GM12874 (cell line): ENCODE measurements at regions not wholly inside any gene's neighbourhood (a gene's known extent, or its start where the extent isn't known, plus 50 kb on each side); places are given as distances from the start of the nearest gene placed in this dataset.

ENCODE experiments used
- CTCF ChIP-seq: IDR thresholded peaks from 2 replicates; pipeline ENCODE4 v1.5.1; 2011; ENCODE audit warnings: low read depth, mild to moderate bottlenecking, control low read depth, low read length, moderate library complexity; ENCODE audit not compliant: insufficient read depth

DNA sequence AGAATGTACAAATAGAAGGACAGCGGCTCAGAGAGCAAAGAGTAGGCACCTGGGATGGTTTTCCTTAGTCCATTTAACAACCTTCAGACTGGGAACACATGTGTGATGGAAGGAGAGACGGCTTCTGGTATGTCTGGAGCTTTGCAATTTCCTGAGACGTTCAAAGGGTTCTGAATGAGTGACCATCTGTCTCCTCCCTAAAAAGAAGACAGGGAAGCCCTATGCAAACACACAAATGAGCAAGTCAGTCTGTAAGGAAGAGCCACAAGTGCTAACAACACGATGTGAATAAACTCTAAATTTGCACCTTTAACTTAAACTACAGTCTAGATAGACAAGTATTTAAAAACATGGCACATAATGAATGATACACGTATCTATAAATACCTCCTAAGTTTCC lies 391.0 kb downstream of the ICE1 start:
- no peak for TF ChIP-seq CTCF

GRCh38 chr5:5810461-5810860 lies 388.0 kb downstream of the ICE1 start:
- no peak for TF ChIP-seq CTCF

DNA sequence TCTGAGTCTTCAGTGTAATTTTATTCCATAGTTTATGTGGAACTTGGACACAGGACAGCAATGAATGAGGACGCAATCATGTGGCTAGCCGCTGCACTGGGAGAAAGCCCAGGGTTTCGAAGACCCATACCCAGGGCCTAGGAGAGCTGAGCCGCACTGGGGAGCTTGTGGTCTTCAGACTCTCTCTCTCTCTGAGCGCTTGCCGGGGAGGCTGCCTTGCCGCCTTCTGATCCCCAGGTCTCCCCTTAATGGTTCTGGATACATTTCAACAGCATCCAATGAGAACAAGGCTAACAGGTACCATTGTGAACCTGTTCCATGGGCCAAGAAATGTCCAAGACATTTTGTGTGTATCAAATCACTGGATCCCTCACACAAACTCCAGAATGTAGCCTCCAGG lies 383.4 kb downstream of the ICE1 start:
- TF ChIP-seq CTCF: no peak

GRCh38 chr5:5804478-5805233 lies 382.2 kb downstream of the ICE1 start:
- no peak for TF ChIP-seq CTCF

DNA sequence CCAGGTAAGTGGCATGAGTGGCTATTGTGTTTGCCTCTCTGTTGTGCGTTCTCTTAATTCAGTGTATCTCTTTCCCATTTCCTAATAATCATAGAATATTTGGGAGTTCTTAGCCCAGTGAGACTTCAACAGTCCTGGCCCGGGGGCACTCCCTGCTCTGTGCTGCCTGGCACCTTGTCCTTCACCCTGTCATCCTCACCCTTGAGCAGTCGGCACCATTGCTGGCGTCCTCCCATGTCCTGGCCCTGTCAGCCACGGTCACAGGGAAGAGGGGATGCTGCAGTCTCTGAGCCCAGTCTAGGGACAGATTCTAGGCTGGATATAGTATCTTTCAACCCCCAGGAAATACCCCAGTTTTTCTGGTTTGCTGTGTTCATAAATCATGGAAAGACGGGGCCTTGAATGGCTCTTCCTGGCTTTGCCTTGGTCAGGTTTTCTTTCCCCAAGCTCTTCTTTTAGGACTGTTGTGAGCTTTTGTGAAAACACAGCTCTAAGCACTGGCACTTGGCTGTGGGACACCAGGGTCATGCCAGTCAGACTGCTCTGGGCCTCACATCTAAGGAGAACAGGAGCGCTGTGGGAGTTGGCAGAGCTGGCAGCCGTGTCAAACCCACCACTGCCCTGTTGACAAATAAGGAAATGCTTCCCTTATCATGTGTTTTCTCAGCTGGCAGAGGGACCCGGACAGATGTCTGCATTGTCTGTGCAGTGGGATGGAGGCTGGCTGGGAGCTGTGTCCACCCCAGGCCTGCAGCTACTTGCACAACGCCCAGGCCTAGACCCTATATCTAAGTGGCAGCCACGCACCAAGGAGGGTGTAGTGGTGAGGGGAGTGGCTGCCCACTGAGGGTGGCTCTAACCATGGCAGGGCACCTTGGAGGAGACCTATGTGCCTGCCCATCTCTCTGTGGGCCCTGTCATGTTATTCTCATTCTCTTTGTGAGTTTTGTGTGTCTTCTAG lies 378.6 kb downstream of the ICE1 start:
- no peak for TF ChIP-seq CTCF

DNA sequence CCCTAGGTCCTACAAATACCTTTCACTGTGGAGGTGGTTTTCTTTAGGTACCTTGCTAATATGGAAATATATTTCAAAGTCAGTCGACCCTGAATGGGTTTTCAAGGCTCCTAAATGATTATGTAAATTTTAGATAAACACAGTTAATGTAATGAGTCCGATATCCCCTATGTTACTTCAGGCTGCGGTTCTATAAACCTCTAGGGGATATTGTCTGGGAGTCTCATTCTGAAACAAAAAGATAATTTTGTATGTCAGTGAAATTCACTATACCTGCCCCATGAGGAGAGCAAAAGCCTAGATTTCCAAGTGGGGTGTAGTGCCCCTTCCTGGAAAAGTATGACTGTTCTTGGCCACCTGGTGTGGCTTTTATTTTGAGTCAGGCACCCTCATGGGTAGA lies 377.3 kb downstream of the ICE1 start:
- no peak for TF ChIP-seq CTCF

DNA sequence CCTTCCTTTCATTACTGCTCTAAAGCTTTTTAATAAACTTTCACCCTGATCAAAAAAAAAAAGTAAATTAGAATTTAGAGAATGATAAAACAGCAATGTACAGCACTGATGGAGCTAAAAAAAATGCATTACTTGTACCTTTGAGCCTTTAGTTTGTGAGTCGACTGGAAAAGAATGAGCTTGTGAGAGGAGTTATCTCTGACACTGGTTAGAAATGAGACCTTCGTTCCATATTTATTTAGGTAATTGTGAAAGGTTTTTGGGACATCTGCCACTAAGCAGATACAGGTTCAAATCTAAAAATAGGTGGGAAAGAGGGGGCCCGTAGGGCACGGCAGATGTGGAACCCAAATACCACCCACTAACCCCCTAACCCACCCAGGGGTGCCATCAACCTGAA lies 376.8 kb downstream of the ICE1 start:
- no peak for TF ChIP-seq CTCF
